HG02885 (cell line): ENCODE measurements at regions not wholly inside any gene's neighbourhood (a gene's known extent, or its start where the extent isn't known, plus 50 kb on each side); places are given as distances from the start of the nearest gene placed in this dataset.
"Not testable (repeated sequence)": the region's sequence is repeated elsewhere in the genome, so short reads cannot be mapped to it uniquely, and the experiment has no call there.

ENCODE experiments used
- ATAC-seq: cut with Tn5 transposase; IDR thresholded peaks from one replicate; pipeline ENCODE4 v1.9.1; 2021; ENCODE audit warnings: mild to moderate bottlenecking; ENCODE audit not compliant: unreplicated experiment, poor library complexity

GRCh38 chr1:120241868-120242267, 65.5 kb upstream of the SEC22B start:
- ATAC-seq = not testable (repeated sequence)

DNA sequence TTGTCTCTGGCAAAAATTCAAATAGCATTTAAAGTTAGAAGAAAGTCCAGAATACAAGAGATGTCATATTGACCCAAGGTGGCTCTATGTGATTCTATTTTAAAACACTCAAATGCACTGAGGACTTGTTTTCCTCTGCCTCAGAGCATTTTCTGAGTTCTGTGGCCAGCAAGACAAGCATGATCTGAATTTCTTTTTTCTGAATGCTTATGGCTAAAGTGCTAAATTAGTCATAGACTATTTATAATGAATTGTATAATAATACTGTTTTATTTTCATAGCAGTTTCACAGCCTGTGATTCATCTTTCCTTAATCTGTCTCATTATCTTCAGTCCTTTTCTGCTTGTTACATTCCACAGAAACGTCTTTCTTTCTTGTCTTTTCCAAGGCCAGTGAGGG, 63.9 kb upstream of the SEC22B start:
- not testable (repeated sequence) for ATAC-seq

GRCh38 chr1:120239351-120239750, 63.0 kb upstream of the SEC22B start:
- not testable (repeated sequence) for ATAC-seq

DNA sequence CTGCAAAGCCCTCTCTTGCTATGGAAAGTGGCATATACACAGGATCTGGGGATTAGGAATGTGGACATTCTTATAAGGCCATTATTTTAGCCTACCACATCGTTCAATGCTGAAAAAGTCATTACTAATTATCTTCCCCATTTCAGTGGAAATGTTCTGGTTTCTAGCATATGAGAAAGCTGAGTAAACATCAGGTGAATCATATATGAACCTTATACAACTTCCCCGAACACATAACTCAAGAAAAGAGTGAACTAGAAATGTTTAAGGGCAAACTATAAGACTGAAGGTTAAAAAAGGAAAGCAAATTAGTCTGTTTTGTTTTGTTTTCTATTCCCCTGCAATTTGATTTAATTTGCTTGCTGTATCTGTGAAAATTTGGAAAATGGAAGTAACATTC, 62.5 kb upstream of the SEC22B start:
- ATAC-seq = not testable (repeated sequence)

GRCh38 chr1:120233661-120234018, 57.3 kb upstream of the SEC22B start:
- not testable (repeated sequence) for ATAC-seq

DNA sequence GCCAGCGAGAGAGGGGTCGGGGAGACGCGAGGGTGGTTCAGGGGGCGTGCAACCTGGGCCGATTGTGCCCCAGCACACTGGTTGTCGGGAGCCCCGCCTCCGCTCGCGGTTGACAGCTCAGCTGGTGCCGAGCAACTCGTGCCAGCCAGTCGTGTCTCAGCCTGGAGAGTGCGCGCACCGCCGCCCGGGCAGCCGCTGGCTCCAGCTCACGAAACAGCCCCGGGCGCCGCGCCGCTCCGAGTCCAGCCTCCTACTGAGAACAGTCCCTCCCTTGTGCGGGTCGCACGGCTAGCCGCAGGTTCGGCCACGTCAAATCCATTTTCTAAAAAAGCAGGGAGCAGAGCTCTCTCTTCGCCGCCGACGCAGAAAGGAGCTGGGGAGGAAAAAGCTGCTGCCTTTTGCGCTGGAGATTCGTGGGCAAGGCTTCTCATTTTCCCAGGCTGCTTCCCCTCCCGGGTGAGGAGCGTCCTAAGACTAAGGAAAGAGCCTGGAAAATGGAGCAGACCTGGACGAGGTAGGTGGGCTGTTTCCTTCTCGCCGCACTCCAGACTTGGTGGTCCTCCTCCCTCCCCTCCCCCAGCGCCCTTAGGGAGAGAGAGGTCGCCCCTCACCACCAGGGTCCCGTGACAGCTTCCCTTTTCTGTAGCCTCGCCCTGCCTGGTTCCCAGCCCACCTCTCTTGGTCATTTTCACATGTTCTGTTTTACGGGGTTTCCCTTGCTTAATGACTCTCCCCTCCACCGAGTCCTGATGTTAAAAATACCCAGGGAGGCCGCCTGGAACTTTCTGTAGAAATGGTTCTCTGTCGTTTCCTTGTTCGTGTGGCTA, 56.7 kb upstream of the SEC22B start:
- ATAC-seq = peak; percentile 54

DNA sequence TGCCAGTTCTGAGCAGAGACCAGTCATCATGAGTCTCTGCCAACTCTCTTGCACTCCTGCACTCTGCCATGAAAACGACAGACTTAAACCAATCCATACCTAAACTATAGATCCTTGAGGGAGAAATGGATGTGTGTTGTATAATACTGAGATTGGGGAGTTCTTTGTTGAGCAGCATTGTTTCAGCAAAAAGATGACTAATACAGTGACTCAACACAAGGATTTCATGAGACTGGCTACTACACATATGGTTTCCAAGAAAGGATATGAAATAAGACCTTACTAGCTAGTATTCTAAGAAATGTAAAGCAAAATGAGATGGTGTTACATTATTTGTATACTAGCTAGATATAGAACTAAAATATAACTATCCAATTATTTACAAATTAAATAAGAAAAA, 53.5 kb upstream of the SEC22B start:
- ATAC-seq = not testable (repeated sequence)
